Colonic mucosa (tissue), 4 donors: ENCODE measurements at regions not wholly inside any gene's neighbourhood (a gene's known extent, or its start where the extent isn't known, plus 50 kb on each side); places are given as distances from the start of the nearest gene placed in this dataset.

Source experiments
- DNase-seq: peaks from one replicate; pipeline ENCODE4 v3.0.0-alpha.2; 2020
- H3K27ac ChIP-seq: fragments of 200-600 bp; one replicate; pipeline ENCODE4 v1.8.0; 2021
- H3K27me3 ChIP-seq: fragments of 200-600 bp; one replicate; pipeline ENCODE4 v1.8.0; 2021
- H3K36me3 ChIP-seq: fragments of 200-600 bp; one replicate; pipeline ENCODE4 v1.8.0; 2021
- H3K4me1 ChIP-seq: fragments of 200-600 bp; one replicate; pipeline ENCODE4 v1.8.0; 2021; ENCODE audit warnings: mild to moderate bottlenecking
- H3K4me3 ChIP-seq: fragments of 200-600 bp; one replicate; pipeline ENCODE4 v1.8.0; 2021
- H3K9ac ChIP-seq, 2 donors: one replicate each; pipeline ENCODE4 v1.7.0; 2013; ENCODE audit warnings: control low read depth in 2 of 2, low read depth in 2 of 2, low read length in 2 of 2
- H3K9me3 ChIP-seq: fragments of 200-600 bp; one replicate; pipeline ENCODE4 v1.8.0; 2021
- CTCF ChIP-seq: fragments of 200-600 bp; IDR thresholded peaks from one replicate; pipeline ENCODE4 v1.8.0; 2022; ENCODE audit warnings: antibody characterized with exemption, mild to moderate bottlenecking
- intact Hi-C: fragments of 100-400 bp; cut with DNase I; formaldehyde crosslinking; loops from one replicate; pipeline ENCODE4 v1.14.1; 2022
- donor health status: healthy.
- donor health status: DM: no; HTN: no; CAD: no.
- donor health status: DM: no; HTN: no; CAD: no.

GRCh38 chr2:133811409-133812125 is 243.3 kb upstream of the NCKAP5 start:
- Histone ChIP-seq H3K9me3 (no peaks in the 10 kb centered on the region), H3K27ac (no peak overlapping the region), H3K36me3 (no peaks in the 10 kb centered on the region), H3K27me3 (no peaks in the 10 kb centered on the region), H3K4me3 (no peak overlapping the region), H3K4me1 (no peaks in the 10 kb centered on the region), H3K9ac (no peak overlapping the region)
- intact Hi-C loops = no loop called here
- TF ChIP-seq CTCF = no peak
- DNase-seq = no peak

- no peak for TF ChIP-seq CTCF
- Histone ChIP-seq H3K9me3 (no peaks in the 10 kb centered on the region), H3K36me3 (no peaks in the 10 kb centered on the region), H3K27ac (no peak overlapping the region), H3K4me1 (no peaks in the 10 kb centered on the region), H3K4me3 (no peak overlapping the region), H3K9ac (no peak overlapping the region), H3K27me3 (no peaks in the 10 kb centered on the region)
- intact Hi-C loops = no loop called here
- no peak for DNase-seq
Observed at GRCh38 chr2:133812826-133813617, 244.8 kb upstream of the NCKAP5 start.

- no peak for TF ChIP-seq CTCF
- H3K9me3 ChIP-seq = no peaks in the 10 kb centered on the region
- intact Hi-C loops = no loop called here
- DNase-seq = no peak
- H3K4me1 ChIP-seq = no peaks in the 10 kb centered on the region
- no peaks in the 10 kb centered on the region for H3K36me3 ChIP-seq
- H3K4me3 ChIP-seq = no peak overlapping the region
- H3K9ac ChIP-seq = no peak overlapping the region
- H3K27ac ChIP-seq = no peak overlapping the region
- H3K27me3 ChIP-seq = no peaks in the 10 kb centered on the region
Observed at GRCh38 chr2:133814890-133815289, 246.6 kb upstream of the NCKAP5 start.

GRCh38 chr2:133816037-133816436 is 247.8 kb upstream of the NCKAP5 start:
- Histone ChIP-seq H3K4me1 (no peaks in the 10 kb centered on the region), H3K4me3 (no peak overlapping the region), H3K27me3 (no peaks in the 10 kb centered on the region), H3K9me3 (no peaks in the 10 kb centered on the region), H3K27ac (no peak overlapping the region), H3K36me3 (no peaks in the 10 kb centered on the region), H3K9ac (no peak overlapping the region)
- TF ChIP-seq CTCF = no peak
- no peak for DNase-seq
- intact Hi-C loops = no loop called here

- Histone ChIP-seq H3K27ac (no peak overlapping the region), H3K27me3 (no peaks in the 10 kb centered on the region), H3K36me3 (no peaks in the 10 kb centered on the region), H3K9ac (no peak overlapping the region), H3K4me1 (no peaks in the 10 kb centered on the region), H3K9me3 (no peaks in the 10 kb centered on the region), H3K4me3 (no peak overlapping the region)
- no peak for TF ChIP-seq CTCF
- no peak for DNase-seq
- intact Hi-C loops = no loop called here
Observed at GRCh38 chr2:133817680-133818566, 249.7 kb upstream of the NCKAP5 start.
